ENCODE measurements at regions not wholly inside any gene's neighbourhood (a gene's known extent, or its start where the extent isn't known, plus 50 kb on each side); places are given as distances from the start of the nearest gene placed in this dataset.

DNA sequence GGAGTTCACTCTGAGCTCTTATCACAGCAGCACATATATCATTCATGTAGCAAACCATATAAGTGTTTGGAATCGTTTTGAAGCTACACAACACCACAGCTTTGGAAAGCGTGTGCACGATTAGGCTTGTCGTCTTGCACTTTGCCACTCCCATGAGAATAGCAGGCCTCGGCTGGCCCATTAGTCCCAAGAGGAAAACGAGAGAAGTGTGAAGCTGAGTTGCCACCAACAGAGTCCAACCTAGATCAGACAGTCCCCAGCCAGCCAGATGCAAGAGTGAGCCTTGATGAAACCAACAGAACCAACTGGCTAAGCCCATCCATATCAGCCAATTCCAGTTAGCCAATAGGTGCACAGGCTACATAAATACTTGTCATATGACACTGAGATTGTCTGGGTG, 238.4 kb downstream of the C1orf94 start:
- 90% methylated on average over 5 of the region's 6 CpGs for WGBS (ENCODE audit: insufficient coverage)

GRCh38 chr1:34418166-34418565, 241.5 kb downstream of the C1orf94 start:
- WGBS (ENCODE audit: insufficient coverage): 71% methylated on average over 1 of the region's 3 CpGs
- no peak overlapping the region for H3K27ac ChIP-seq (ENCODE audit: low read depth in 1 of 2, low read length in 2 of 2)
- no peaks in the 10 kb centered on the region for H3K4me1 Mint-ChIP-seq

More for the DNA sequence above, 238.4 kb downstream of the C1orf94 start:
- Mint-ChIP-seq H3K4me3 (no peak overlapping the region), H3K27ac (no peak overlapping the region), H3K27me3 (ENCODE audit: low read depth in 3 of 3) (peaks cover 2 to 7% (median 4%) of the 10 kb centered on the region in 3 donors), H3K36me3 (no peaks in the 10 kb centered on the region), H3K4me1 (no peaks in the 10 kb centered on the region), H3K9me3 (peaks cover 0 to 12% (median 1%) of the 10 kb centered on the region in 7 donors)
- no peak overlapping the region for H3K27ac ChIP-seq (ENCODE audit: low read depth in 1 of 2, low read length in 2 of 2)
- no peak overlapping the region for H3K4me2 ChIP-seq (replicated peaks; ENCODE audit: extremely low read depth, low read length, poor library complexity, severe bottlenecking)
- H3K79me2 ChIP-seq (ENCODE audit: insufficient read depth, low read length): no peaks in the 10 kb centered on the region
- DNase-seq: no peak
- no peaks in the 10 kb centered on the region for H3K36me3 ChIP-seq (replicated peaks in 1 of 2; ENCODE audit: control insufficient read depth in 1 of 2, insufficient read depth in 2 of 2, low read length in 2 of 2)
- no peaks in the 10 kb centered on the region for H4K20me1 ChIP-seq (ENCODE audit: insufficient read depth, low read length)
- intact Hi-C loops (cut with micrococcal nuclease): no loop called here
- H3K9me3 ChIP-seq (replicated peaks in 1 of 2; ENCODE audit: control insufficient read depth in 1 of 2, insufficient read depth in 1 of 2, low read length in 2 of 2): no peaks in the 10 kb centered on the region
- H2AFZ ChIP-seq (ENCODE audit: insufficient read depth, low read depth, low read length, poor library complexity, severe bottlenecking): no peak overlapping the region
- no peak overlapping the region for H3K9ac ChIP-seq (ENCODE audit: insufficient read depth, low read length, poor library complexity, severe bottlenecking)
- TF ChIP-seq, protein P1, sequence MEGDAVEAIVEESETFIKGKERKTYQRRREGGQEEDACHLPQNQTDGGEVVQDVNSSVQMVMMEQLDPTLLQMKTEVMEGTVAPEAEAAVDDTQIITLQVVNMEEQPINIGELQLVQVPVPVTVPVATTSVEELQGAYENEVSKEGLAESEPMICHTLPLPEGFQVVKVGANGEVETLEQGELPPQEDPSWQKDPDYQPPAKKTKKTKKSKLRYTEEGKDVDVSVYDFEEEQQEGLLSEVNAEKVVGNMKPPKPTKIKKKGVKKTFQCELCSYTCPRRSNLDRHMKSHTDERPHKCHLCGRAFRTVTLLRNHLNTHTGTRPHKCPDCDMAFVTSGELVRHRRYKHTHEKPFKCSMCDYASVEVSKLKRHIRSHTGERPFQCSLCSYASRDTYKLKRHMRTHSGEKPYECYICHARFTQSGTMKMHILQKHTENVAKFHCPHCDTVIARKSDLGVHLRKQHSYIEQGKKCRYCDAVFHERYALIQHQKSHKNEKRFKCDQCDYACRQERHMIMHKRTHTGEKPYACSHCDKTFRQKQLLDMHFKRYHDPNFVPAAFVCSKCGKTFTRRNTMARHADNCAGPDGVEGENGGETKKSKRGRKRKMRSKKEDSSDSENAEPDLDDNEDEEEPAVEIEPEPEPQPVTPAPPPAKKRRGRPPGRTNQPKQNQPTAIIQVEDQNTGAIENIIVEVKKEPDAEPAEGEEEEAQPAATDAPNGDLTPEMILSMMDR (IDR thresholded peaks at IDR 0.05): no peak
- no peaks in the 10 kb centered on the region for H3K27me3 ChIP-seq (ENCODE audit: control insufficient read depth in 2 of 2, insufficient read depth in 2 of 2, low read length in 2 of 2)
- H3K4me1 ChIP-seq (ENCODE audit: control insufficient read depth in 1 of 2, insufficient read depth in 2 of 2, low read length in 2 of 2): no peaks in the 10 kb centered on the region
- H3K4me3 ChIP-seq (replicated peaks in 1 of 3; ENCODE audit: low read depth in 2 of 3, low read length in 3 of 3): no peak overlapping the region

More at GRCh38 chr1:34418166-34418565, 241.5 kb downstream of the C1orf94 start:
- H3K4me1 ChIP-seq (ENCODE audit: control insufficient read depth in 1 of 2, insufficient read depth in 2 of 2, low read length in 2 of 2): no peaks in the 10 kb centered on the region
- H2AFZ ChIP-seq (ENCODE audit: insufficient read depth, low read depth, low read length, poor library complexity, severe bottlenecking): no peak overlapping the region
- TF ChIP-seq, protein P1 (IDR thresholded peaks at IDR 0.05): no peak
- peaks cover 0 to 6% (median 0%) of the 10 kb centered on the region in 7 donors for H3K9me3 Mint-ChIP-seq
- no peaks in the 10 kb centered on the region for H4K20me1 ChIP-seq (ENCODE audit: insufficient read depth, low read length)
- no peaks in the 10 kb centered on the region for H3K9me3 ChIP-seq (replicated peaks in 1 of 2; ENCODE audit: control insufficient read depth in 1 of 2, insufficient read depth in 1 of 2, low read length in 2 of 2)
- H3K9ac ChIP-seq (ENCODE audit: insufficient read depth, low read length, poor library complexity, severe bottlenecking): no peak overlapping the region
- H3K36me3 ChIP-seq (replicated peaks in 1 of 2; ENCODE audit: control insufficient read depth in 1 of 2, insufficient read depth in 2 of 2, low read length in 2 of 2): no peaks in the 10 kb centered on the region
- DNase-seq: no peak
- H3K4me2 ChIP-seq (replicated peaks; ENCODE audit: extremely low read depth, low read length, poor library complexity, severe bottlenecking): no peak overlapping the region
- no peaks in the 10 kb centered on the region for H3K79me2 ChIP-seq (ENCODE audit: insufficient read depth, low read length)
- no peak overlapping the region for H3K27ac Mint-ChIP-seq
- H3K4me3 Mint-ChIP-seq: no peak overlapping the region
- H3K27me3 ChIP-seq (ENCODE audit: control insufficient read depth in 2 of 2, insufficient read depth in 2 of 2, low read length in 2 of 2): no peaks in the 10 kb centered on the region
- no peak overlapping the region for H3K4me3 ChIP-seq (replicated peaks in 1 of 3; ENCODE audit: low read depth in 2 of 3, low read length in 3 of 3)
- H3K27me3 Mint-ChIP-seq (ENCODE audit: low read depth in 3 of 3): peaks cover 2 to 8% (median 4%) of the 10 kb centered on the region in 3 donors
- intact Hi-C loops (cut with micrococcal nuclease): no loop called here
- H3K36me3 Mint-ChIP-seq: no peaks in the 10 kb centered on the region
